Breast epithelium (tissue), 4 donors: ENCODE measurements at regions not wholly inside any gene's neighbourhood (a gene's known extent, or its start where the extent isn't known, plus 50 kb on each side); places are given as distances from the start of the nearest gene placed in this dataset.

Experiments
- DNase-seq, 2 donors: peaks; one replicate each; pipeline ENCODE4 v3.0.0-alpha.2; 2019; ENCODE audit warnings: low spot score in 2 of 2
- H3K27ac ChIP-seq, 2 donors: fragments of 200-600 bp; sonication (generic) in 1 of 2; one replicate each; pipeline ENCODE4 v1.5.1; 2016 to 2019; ENCODE audit warnings: mild to moderate bottlenecking in 1 of 2
- H3K27me3 ChIP-seq, 2 donors: fragments of 200-600 bp; sonication (generic) in 1 of 2; one replicate each; pipeline versions ENCODE4 v1.5.1 to v1.6.0; 2017 to 2019; ENCODE audit warnings: control low read depth in 1 of 2, mild to moderate bottlenecking in 1 of 2
- H3K36me3 ChIP-seq: fragments of 200-600 bp; one replicate; pipeline ENCODE4 v1.5.1; 2019
- H3K4me1 ChIP-seq, 2 donors: fragments of 200-600 bp; sonication (generic); one replicate each; pipeline ENCODE4 v1.5.1; 2016 to 2019; ENCODE audit warnings: control low read depth in 1 of 2
- H3K4me3 ChIP-seq, 3 donors: fragments of 200-600 bp; sonication (generic); 1 replicate in 2 of 3; 2 replicates in 1 of 3; pipeline ENCODE4 v1.5.1; 2016 to 2019; ENCODE audit warnings: mild to moderate bottlenecking in 3 of 3, moderate library complexity in 2 of 3
- H3K9me3 ChIP-seq, 2 donors: fragments of 200-600 bp; sonication (generic) in 1 of 2; one replicate each; pipeline ENCODE4 v1.5.1; 2016 to 2019; ENCODE audit warnings: control low read depth in 1 of 2
- POLR2A ChIP-seq: fragments of 450-650 bp; IDR thresholded peaks from one replicate; pipeline ENCODE4 v1.6.1; 2016; ENCODE audit warnings: antibody characterized with exemption, mild to moderate bottlenecking, moderate library complexity
- POLR2AphosphoS5 ChIP-seq, 3 donors: sonication (generic); formaldehyde crosslinking; IDR thresholded peaks; one replicate each; pipeline ENCODE4 v1.6.1; 2017; ENCODE audit warnings: antibody characterized with exemption in 3 of 3
- intact Hi-C: fragments of 100-400 bp; cut with DNase I; formaldehyde crosslinking; loops from one replicate; pipeline ENCODE4 v1.15.1; 2023; ENCODE audit warnings: low total_unique reads
- TF ChIP-seq, protein P1 (sequence below), 3 donors: fragments of 450-650 bp; IDR thresholded peaks; one replicate each; pipeline ENCODE4 v1.5.1; 2016 to 2017; ENCODE audit warnings: antibody characterized with exemption in 3 of 3, mild to moderate bottlenecking in 3 of 3, moderate library complexity in 3 of 3

GRCh38 chr7:131633342-131633843 lies 77.0 kb upstream of the PODXL start:
- Histone ChIP-seq H3K27me3 (no peaks in the 10 kb centered on the region), H3K36me3 (no peaks in the 10 kb centered on the region), H3K4me3 (no peak overlapping the region), H3K4me1 (no peaks in the 10 kb centered on the region), H3K27ac (no peak overlapping the region), H3K9me3 (no peaks in the 10 kb centered on the region)
- no peak for TF ChIP-seq POLR2AphosphoS5 (IDR thresholded peaks at IDR 0.05)
- TF ChIP-seq, protein P1, sequence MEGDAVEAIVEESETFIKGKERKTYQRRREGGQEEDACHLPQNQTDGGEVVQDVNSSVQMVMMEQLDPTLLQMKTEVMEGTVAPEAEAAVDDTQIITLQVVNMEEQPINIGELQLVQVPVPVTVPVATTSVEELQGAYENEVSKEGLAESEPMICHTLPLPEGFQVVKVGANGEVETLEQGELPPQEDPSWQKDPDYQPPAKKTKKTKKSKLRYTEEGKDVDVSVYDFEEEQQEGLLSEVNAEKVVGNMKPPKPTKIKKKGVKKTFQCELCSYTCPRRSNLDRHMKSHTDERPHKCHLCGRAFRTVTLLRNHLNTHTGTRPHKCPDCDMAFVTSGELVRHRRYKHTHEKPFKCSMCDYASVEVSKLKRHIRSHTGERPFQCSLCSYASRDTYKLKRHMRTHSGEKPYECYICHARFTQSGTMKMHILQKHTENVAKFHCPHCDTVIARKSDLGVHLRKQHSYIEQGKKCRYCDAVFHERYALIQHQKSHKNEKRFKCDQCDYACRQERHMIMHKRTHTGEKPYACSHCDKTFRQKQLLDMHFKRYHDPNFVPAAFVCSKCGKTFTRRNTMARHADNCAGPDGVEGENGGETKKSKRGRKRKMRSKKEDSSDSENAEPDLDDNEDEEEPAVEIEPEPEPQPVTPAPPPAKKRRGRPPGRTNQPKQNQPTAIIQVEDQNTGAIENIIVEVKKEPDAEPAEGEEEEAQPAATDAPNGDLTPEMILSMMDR (IDR thresholded peaks at IDR 0.05): no peak
- TF ChIP-seq POLR2A: no peak
- intact Hi-C loops: no loop called here
- DNase-seq: no peak

GRCh38 chr7:131630427-131630826 lies 74.0 kb upstream of the PODXL start:
- H3K4me3 ChIP-seq: no peak overlapping the region
- intact Hi-C loops: no loop called here
- TF ChIP-seq POLR2A (no peak), POLR2AphosphoS5 (IDR thresholded peaks at IDR 0.05) (no peak)
- TF ChIP-seq, protein P1 (IDR thresholded peaks at IDR 0.05): no peak
- H3K4me1 ChIP-seq: no peaks in the 10 kb centered on the region
- H3K27ac ChIP-seq: no peak overlapping the region
- H3K36me3 ChIP-seq: no peaks in the 10 kb centered on the region
- H3K9me3 ChIP-seq: no peaks in the 10 kb centered on the region
- no peaks in the 10 kb centered on the region for H3K27me3 ChIP-seq
- no peak for DNase-seq

GRCh38 chr7:131629217-131629882 lies 72.9 kb upstream of the PODXL start:
- Histone ChIP-seq H3K27me3 (no peaks in the 10 kb centered on the region), H3K9me3 (no peaks in the 10 kb centered on the region), H3K36me3 (no peaks in the 10 kb centered on the region), H3K4me1 (no peaks in the 10 kb centered on the region), H3K4me3 (no peak overlapping the region), H3K27ac (no peak overlapping the region)
- no peak for TF ChIP-seq POLR2A
- no peak for TF ChIP-seq POLR2AphosphoS5 (IDR thresholded peaks at IDR 0.05)
- TF ChIP-seq, protein P1 (IDR thresholded peaks at IDR 0.05): no peak
- intact Hi-C loops: no loop called here
- DNase-seq: no peak

GRCh38 chr7:131628634-131629033 lies 72.2 kb upstream of the PODXL start:
- H3K27ac ChIP-seq: no peak overlapping the region
- no peaks in the 10 kb centered on the region for H3K36me3 ChIP-seq
- no peak overlapping the region for H3K4me3 ChIP-seq
- no peaks in the 10 kb centered on the region for H3K4me1 ChIP-seq
- TF ChIP-seq, protein P1 (IDR thresholded peaks at IDR 0.05): no peak
- TF ChIP-seq POLR2AphosphoS5 (IDR thresholded peaks at IDR 0.05) (no peak), POLR2A (no peak)
- intact Hi-C loops: no loop called here
- no peaks in the 10 kb centered on the region for H3K9me3 ChIP-seq
- no peaks in the 10 kb centered on the region for H3K27me3 ChIP-seq
- no peak for DNase-seq

- Histone ChIP-seq H3K27ac (no peak overlapping the region), H3K9me3 (no peaks in the 10 kb centered on the region), H3K36me3 (no peaks in the 10 kb centered on the region), H3K4me1 (no peaks in the 10 kb centered on the region), H3K27me3 (no peaks in the 10 kb centered on the region), H3K4me3 (no peak overlapping the region)
- intact Hi-C loops: no loop called here
- DNase-seq: no peak
- TF ChIP-seq POLR2A (no peak), POLR2AphosphoS5 (IDR thresholded peaks at IDR 0.05) (no peak)
- TF ChIP-seq, protein P1 (IDR thresholded peaks at IDR 0.05): no peak
Observed at GRCh38 chr7:131627735-131628190, 71.3 kb upstream of the PODXL start.
